WTC11 (cell line): ENCODE measurements at regions not wholly inside any gene's neighbourhood (a gene's known extent, or its start where the extent isn't known, plus 50 kb on each side); places are given as distances from the start of the nearest gene placed in this dataset.

Experiments used
- ATAC-seq: fragments of 200-7000 bp; cut with Tn5 transposase; 2 replicates; pipeline ENCODE4 v1.10.0; 2021; ENCODE audit warnings: mild to moderate bottlenecking, moderate library complexity
- CTCF ChIA-PET: fragments of 300-600 bp; sonication (Branson Sonifier 250); formaldehyde crosslinking; loops from one replicate; lab custom pipeline; 2021; ENCODE audit warnings: antibody characterized with exemption; lab: Charles Lee
- POLR2A ChIA-PET: fragments of 350-600 bp; sonication (Branson Sonifier 250); formaldehyde crosslinking; loops from one replicate; lab custom pipeline; 2021; ENCODE audit warnings: antibody characterized with exemption; lab: Charles Lee
- DNase-seq: peaks from one replicate; pipeline ENCODE4 v3.0.0; 2021; ENCODE audit warnings: low spot score
- H3K27ac Mint-ChIP-seq: 2 replicates; pipeline ENCODE4 v1.8.0; 2021; ENCODE audit warnings: mixed read lengths
- H3K27me3 Mint-ChIP-seq: 2 replicates; pipeline ENCODE4 v1.8.0; 2021; ENCODE audit warnings: low read depth, mild to moderate bottlenecking, moderate library complexity, mixed read lengths
- H3K36me3 Mint-ChIP-seq: 2 replicates; pipeline ENCODE4 v1.8.0; 2021; ENCODE audit warnings: mixed read lengths
- H3K4me1 Mint-ChIP-seq: 2 replicates; pipeline ENCODE4 v1.8.0; 2022; ENCODE audit warnings: mixed read lengths
- H3K4me3 Mint-ChIP-seq: 2 replicates; pipeline ENCODE4 v1.8.0; 2021; ENCODE audit warnings: mild to moderate bottlenecking, moderate library complexity, mixed read lengths
- H3K9me3 Mint-ChIP-seq: 2 replicates; pipeline ENCODE4 v1.8.0; 2021; ENCODE audit warnings: mixed read lengths
- AFF4 ChIP-seq: sonication (generic); formaldehyde crosslinking; IDR thresholded peaks from 2 replicates; pipeline ENCODE4 v1.8.1; 2023; ENCODE audit warnings: mild to moderate bottlenecking, missing genetic modification reagents, borderline replicate concordance
- ATF1 ChIP-seq: sonication (generic); formaldehyde crosslinking; IDR thresholded peaks from 2 replicates; pipeline ENCODE4 v1.8.1; 2023; ENCODE audit warnings: mild to moderate bottlenecking, moderate library complexity, missing genetic modification reagents
- ESRRA ChIP-seq: sonication (generic); formaldehyde crosslinking; IDR thresholded peaks from 2 replicates; pipeline ENCODE4 v1.8.1; 2022; ENCODE audit warnings: mild to moderate bottlenecking, missing genetic modification reagents, borderline replicate concordance
- FOXJ3 ChIP-seq: sonication (generic); formaldehyde crosslinking; IDR thresholded peaks from 2 replicates; pipeline ENCODE4 v1.9.0; 2021; ENCODE audit warnings: missing genetic modification reagents, mild to moderate bottlenecking, borderline replicate concordance
- HMGXB4 ChIP-seq: sonication (generic); formaldehyde crosslinking; IDR thresholded peaks from 2 replicates; pipeline ENCODE4 v1.8.1; 2023; ENCODE audit warnings: mild to moderate bottlenecking, moderate library complexity, missing genetic modification reagents
- IRF2 ChIP-seq: sonication (generic); formaldehyde crosslinking; IDR thresholded peaks from 2 replicates; pipeline ENCODE4 v1.8.0; 2022; ENCODE audit warnings: low read depth, missing genetic modification reagents, borderline replicate concordance
- NFATC4 ChIP-seq: fragments of 250-450 bp; sonication (Bioruptor Pico); IDR thresholded peaks from 2 replicates; pipeline ENCODE4 v1.9.0; 2021; ENCODE audit warnings: mild to moderate bottlenecking
- NFE2L1 ChIP-seq: sonication (generic); formaldehyde crosslinking; IDR thresholded peaks from 2 replicates; pipeline ENCODE4 v1.8.1; 2023; ENCODE audit warnings: missing genetic modification reagents
- NR3C1 ChIP-seq: sonication (generic); formaldehyde crosslinking; conservative IDR thresholded peaks from 2 replicates; pipeline ENCODE4 v1.8.1; 2023; ENCODE audit warnings: low read depth, mild to moderate bottlenecking, missing genetic modification reagents
- PRRX2 ChIP-seq: fragments of 250-450 bp; sonication (Bioruptor Pico); IDR thresholded peaks from 2 replicates; pipeline ENCODE4 v1.8.0; 2021; ENCODE audit warnings: mild to moderate bottlenecking
- SOX15 ChIP-seq: fragments of 250-450 bp; sonication (Bioruptor Pico); IDR thresholded peaks from 2 replicates; pipeline ENCODE4 v1.9.0; 2021; ENCODE audit warnings: mild to moderate bottlenecking
- TEAD1 ChIP-seq: sonication (generic); formaldehyde crosslinking; IDR thresholded peaks from 2 replicates; pipeline ENCODE4 v1.8.0; 2022; ENCODE audit warnings: mild to moderate bottlenecking, missing genetic modification reagents
- TEAD4 ChIP-seq: sonication (generic); formaldehyde crosslinking; IDR thresholded peaks from 2 replicates; pipeline ENCODE4 v1.8.0; 2022; ENCODE audit warnings: mild to moderate bottlenecking, missing genetic modification reagents
- ZBTB43 ChIP-seq: sonication (generic); formaldehyde crosslinking; IDR thresholded peaks from 2 replicates; pipeline ENCODE4 v1.8.1; 2023; ENCODE audit warnings: mild to moderate bottlenecking, missing genetic modification reagents
- ZNF121 ChIP-seq: sonication (generic); formaldehyde crosslinking; IDR thresholded peaks from 2 replicates; pipeline ENCODE4 v1.8.0; 2023; ENCODE audit warnings: missing genetic modification reagents
- ZNF281 ChIP-seq: sonication (generic); formaldehyde crosslinking; IDR thresholded peaks from 2 replicates; pipeline ENCODE4 v1.8.0; 2023; ENCODE audit warnings: mild to moderate bottlenecking, missing genetic modification reagents
- TF ChIP-seq, protein P1 (sequence below): sonication (generic); formaldehyde crosslinking; IDR thresholded peaks from 2 replicates; pipeline ENCODE4 v1.8.1; 2023; ENCODE audit warnings: mild to moderate bottlenecking, missing genetic modification reagents, moderate library complexity

DNA sequence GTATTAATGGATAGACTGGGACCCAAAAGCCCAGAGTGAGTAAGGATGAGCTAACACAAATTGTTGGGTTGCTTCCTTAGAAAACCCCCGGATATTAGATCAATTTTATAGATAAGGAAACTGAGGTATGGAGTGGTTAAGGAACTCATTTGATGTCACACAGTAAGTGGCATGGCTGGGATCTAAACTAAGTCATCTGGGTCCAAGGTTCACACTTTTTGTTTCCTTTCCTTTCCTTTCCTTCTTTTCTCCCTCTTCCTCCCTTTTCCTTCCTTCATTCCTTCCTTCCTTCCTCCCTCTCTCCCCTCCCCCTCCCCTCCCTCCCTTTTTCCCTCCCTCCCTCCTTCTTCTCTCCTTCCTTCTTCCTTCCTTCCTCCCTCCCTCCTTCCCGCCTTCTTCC lies 469.5 kb downstream of the TYW1 start:
- DNase-seq (no peak), ATAC-seq (no peak)
- TF ChIP-seq ZNF121 (CRISPR knock-in tag) (no peak), PRRX2 (CRISPR knock-in tag) (no peak), TEAD4 (no peak), ZNF281 (no peak), SOX15 (no peak), ZBTB43 (no peak)
- TF ChIP-seq, protein P1, sequence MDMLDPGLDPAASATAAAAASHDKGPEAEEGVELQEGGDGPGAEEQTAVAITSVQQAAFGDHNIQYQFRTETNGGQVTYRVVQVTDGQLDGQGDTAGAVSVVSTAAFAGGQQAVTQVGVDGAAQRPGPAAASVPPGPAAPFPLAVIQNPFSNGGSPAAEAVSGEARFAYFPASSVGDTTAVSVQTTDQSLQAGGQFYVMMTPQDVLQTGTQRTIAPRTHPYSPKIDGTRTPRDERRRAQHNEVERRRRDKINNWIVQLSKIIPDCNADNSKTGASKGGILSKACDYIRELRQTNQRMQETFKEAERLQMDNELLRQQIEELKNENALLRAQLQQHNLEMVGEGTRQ (CRISPR knock-in tag) = no peak
- H3K27ac Mint-ChIP-seq = no peak overlapping the region
- H3K36me3 Mint-ChIP-seq = peaks cover 37% of the 10 kb centered on the region
- peaks cover 30% of the 10 kb centered on the region for H3K27me3 Mint-ChIP-seq
- CTCF ChIA-PET = no interaction called here
- no peak overlapping the region for H3K4me3 Mint-ChIP-seq
- H3K4me1 Mint-ChIP-seq = 0 out of 2 replicates have a peak, but pooled peaks cover 2% of the 10 kb centered on the region
- POLR2A ChIA-PET = no interaction called here
- peaks cover 55% of the 10 kb centered on the region for H3K9me3 Mint-ChIP-seq

DNA sequence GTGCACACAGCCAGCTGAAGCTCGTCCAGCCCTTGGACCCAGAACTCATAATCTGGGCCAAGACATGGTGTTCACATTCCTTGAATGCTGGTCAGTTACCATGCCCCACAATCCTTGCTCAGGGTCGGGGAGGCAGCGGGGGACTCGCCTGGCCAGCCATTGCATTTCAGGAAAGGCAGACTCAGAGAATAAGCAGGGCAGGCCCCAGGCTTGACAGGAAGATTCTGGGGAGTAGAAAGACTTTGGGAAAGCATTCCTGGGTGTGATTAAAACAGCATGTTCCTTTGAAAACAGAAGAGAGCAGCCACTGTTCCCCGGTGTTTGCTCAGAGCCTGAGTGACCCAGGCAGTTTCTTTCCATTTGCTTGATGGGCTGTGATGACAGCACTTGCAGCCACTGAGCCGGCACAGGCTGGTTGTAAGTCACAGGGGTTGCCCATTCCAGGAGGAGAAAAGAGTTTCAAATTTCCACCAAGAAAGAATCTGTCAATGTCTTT lies 473.7 kb downstream of the TYW1 start:
- Mint-ChIP-seq H3K4me3 (no peak overlapping the region), H3K4me1 (0 out of 2 replicates have a peak, but pooled peaks cover 2% of the 10 kb centered on the region), H3K27me3 (peaks cover 16% of the 10 kb centered on the region), H3K9me3 (peaks cover 42% of the 10 kb centered on the region), H3K27ac (no peak overlapping the region), H3K36me3 (peaks cover 24% of the 10 kb centered on the region)
- no peak for DNase-seq
- ATAC-seq = no peak
- TF ChIP-seq ESRRA (CRISPR knock-in tag) (no peak), AFF4 (CRISPR knock-in tag) (no peak), FOXJ3 (CRISPR knock-in tag) (no peak), TEAD1 (CRISPR knock-in tag) (no peak), NFE2L1 (no peak), NR3C1 (CRISPR knock-in tag) (no peak), IRF2 (CRISPR knock-in tag) (no peak), ATF1 (no peak), SOX15 (no peak), NFATC4 (no peak), HMGXB4 (CRISPR knock-in tag) (no peak)
- ChIA-PET CTCF (interaction anchor here (0.6 kb wide), 1 partner anchor 26 kb away, joined by 4 read pairs; no protein-coding TSS in a partner anchor), POLR2A (no interaction called here)
